GM23338 (cell line): ENCODE measurements at regions not wholly inside any gene's neighbourhood (a gene's known extent, or its start where the extent isn't known, plus 50 kb on each side); places are given as distances from the start of the nearest gene placed in this dataset.

Experiments
- ATAC-seq: fragments of 200-7000 bp; cut with Tn5 transposase; 3 replicates; pipeline ENCODE4 v1.9.1; 2020
- DNase-seq: peaks from one replicate; pipeline ENCODE4 v3.0.0-alpha.2; 2015; ENCODE audit warnings: low spot score
- H2AFZ ChIP-seq: fragments of 200-600 bp; sonication (generic); 2 replicates; pipeline ENCODE4 v1.8.0; 2016; ENCODE audit warnings: antibody characterized with exemption, mild to moderate bottlenecking, moderate library complexity
- H3F3A ChIP-seq: fragments of 200-600 bp; sonication (generic); replicated peaks from 2 replicates; pipeline ENCODE4 v1.8.0; 2017; ENCODE audit warnings: antibody characterized with exemption, mixed run types, low read depth
- H3K27ac ChIP-seq: fragments of 200-600 bp; sonication (generic); 2 replicates; pipeline ENCODE4 v1.6.1; 2016; ENCODE audit warnings: low read depth
- H3K27me3 ChIP-seq: fragments of 200-600 bp; sonication (generic); 2 replicates; pipeline ENCODE4 v1.8.0; 2016; ENCODE audit warnings: mild to moderate bottlenecking, mixed run types, moderate library complexity; ENCODE audit not compliant: insufficient read depth
- H3K36me3 ChIP-seq: fragments of 200-600 bp; sonication (generic); 2 replicates; pipeline ENCODE4 v1.8.0; 2016; ENCODE audit warnings: mild to moderate bottlenecking; ENCODE audit not compliant: insufficient read depth
- H3K4me1 ChIP-seq: fragments of 200-600 bp; sonication (generic); 2 replicates; pipeline ENCODE4 v1.8.0; 2016; ENCODE audit warnings: mild to moderate bottlenecking, moderate library complexity; ENCODE audit not compliant: insufficient read depth
- H3K4me2 ChIP-seq: fragments of 200-600 bp; sonication (generic); 2 replicates; pipeline ENCODE4 v1.7.1; 2017; ENCODE audit warnings: mixed run types
- H3K4me3 ChIP-seq: fragments of 200-600 bp; sonication (generic); 2 replicates; pipeline ENCODE4 v1.6.1; 2016; ENCODE audit warnings: mixed run types
- H3K79me2 ChIP-seq: fragments of 200-600 bp; sonication (generic); replicated peaks from 2 replicates; pipeline ENCODE4 v1.8.0; 2017; ENCODE audit warnings: mild to moderate bottlenecking; ENCODE audit not compliant: insufficient read depth
- H3K9me2 ChIP-seq: fragments of 200-600 bp; sonication (generic); 2 replicates; pipeline ENCODE4 v1.8.0; 2017; ENCODE audit not compliant: insufficient read depth
- H4K20me1 ChIP-seq: fragments of 200-600 bp; sonication (generic); replicated peaks from 2 replicates; pipeline ENCODE4 v1.8.0; 2017; ENCODE audit warnings: mild to moderate bottlenecking; ENCODE audit not compliant: insufficient read depth
- H3K27ac Mint-ChIP-seq: 2 replicates; pipeline ENCODE4 v1.8.0; 2020; ENCODE audit warnings: inconsistent platforms, mild to moderate bottlenecking, moderate library complexity, mixed read lengths
- H3K27me3 Mint-ChIP-seq: 3 replicates; pipeline ENCODE4 v1.8.0; 2022; ENCODE audit warnings: low read depth, mild to moderate bottlenecking, moderate library complexity, mixed read lengths, inconsistent platforms; ENCODE audit not compliant: insufficient read depth, poor library complexity
- H3K36me3 Mint-ChIP-seq: 3 replicates; pipeline ENCODE4 v1.8.0; 2021; ENCODE audit warnings: low read depth, mild to moderate bottlenecking, inconsistent platforms, moderate library complexity, mixed read lengths
- H3K4me1 Mint-ChIP-seq: 3 replicates; pipeline ENCODE4 v1.8.0; 2020; ENCODE audit warnings: mild to moderate bottlenecking, inconsistent platforms, mixed read lengths
- H3K4me3 Mint-ChIP-seq: 3 replicates; pipeline ENCODE4 v1.8.0; 2021; ENCODE audit warnings: moderate library complexity, mild to moderate bottlenecking, inconsistent platforms, mixed read lengths
- H3K9me3 Mint-ChIP-seq: 3 replicates; pipeline ENCODE4 v1.8.0; 2020; ENCODE audit warnings: moderate library complexity, mild to moderate bottlenecking, inconsistent platforms, mixed read lengths
- CREB1 ChIP-seq: fragments of 250-450 bp; sonication (Bioruptor Pico); IDR thresholded peaks from 2 replicates; pipeline ENCODE4 v1.5.0; 2020; ENCODE audit warnings: low read depth, mild to moderate bottlenecking, moderate library complexity
- CTCF ChIP-seq, 2 experiments: fragments of 200-600 bp in 1 of 2; sonication (generic) in 1 of 2; conservative IDR thresholded peaks; 2 replicates each; pipeline versions ENCODE4 v1.5.1 to v1.6.1; 2016 to 2017; ENCODE audit warnings: antibody characterized with exemption in 2 of 2, low read depth in 2 of 2, mild to moderate bottlenecking in 2 of 2, moderate library complexity in 1 of 2
- EZH2 ChIP-seq: fragments of 200-600 bp; sonication (generic); IDR thresholded peaks from one replicate; pipeline ENCODE4 v1.8.0; 2017; ENCODE audit warnings: antibody characterized with exemption, mild to moderate bottlenecking, low read depth; ENCODE audit not compliant: unreplicated experiment
- EZH2phosphoT487 ChIP-seq: fragments of 200-600 bp; sonication (generic); IDR thresholded peaks from one replicate; pipeline ENCODE4 v1.8.1; 2018; ENCODE audit warnings: antibody characterized with exemption; ENCODE audit not compliant: unreplicated experiment
- JUNB ChIP-seq: IDR thresholded peaks from one replicate; pipeline ENCODE4 v1.6.1; 2016; ENCODE audit warnings: antibody characterized with exemption; ENCODE audit not compliant: unreplicated experiment
- NANOG ChIP-seq: IDR thresholded peaks from 2 replicates; pipeline ENCODE4 v1.6.1; 2016; ENCODE audit warnings: antibody characterized with exemption, borderline replicate concordance
- STAT1 ChIP-seq: IDR thresholded peaks from one replicate; pipeline ENCODE4 v1.6.1; 2016; ENCODE audit warnings: antibody characterized with exemption; ENCODE audit not compliant: unreplicated experiment
- ZNF114 ChIP-seq: fragments of 250-450 bp; sonication (Bioruptor Pico); IDR thresholded peaks from 2 replicates; pipeline ENCODE4 v1.5.0; 2020; ENCODE audit warnings: mild to moderate bottlenecking, moderate library complexity
- ZNF331 ChIP-seq: fragments of 250-450 bp; sonication (Bioruptor Pico); IDR thresholded peaks from 2 replicates; pipeline ENCODE4 v1.5.0; 2020; ENCODE audit warnings: low read depth, mild to moderate bottlenecking, moderate library complexity
- ZNF462 ChIP-seq: fragments of 250-450 bp; sonication (Bioruptor Pico); IDR thresholded peaks from 2 replicates; pipeline ENCODE4 v1.5.0; 2020; ENCODE audit warnings: mild to moderate bottlenecking, moderate library complexity

- Mint-ChIP-seq H3K9me3 (no peaks in the 10 kb centered on the region), H3K36me3 (no peaks in the 10 kb centered on the region), H3K27ac (no peak overlapping the region), H3K27me3 (peaks cover 18% of the 10 kb centered on the region), H3K4me1 (peaks cover 24% of the 10 kb centered on the region), H3K4me3 (no peak overlapping the region)
- Histone ChIP-seq H3K27me3 (no peaks in the 10 kb centered on the region), H3K4me3 (no peak overlapping the region), H3F3A (no peaks in the 10 kb centered on the region), H3K9me2 (no peaks in the 10 kb centered on the region), H3K4me2 (no peak overlapping the region), H2AFZ (no peak overlapping the region), H3K4me1 (peaks cover 13% of the 10 kb centered on the region), H3K27ac (no peak overlapping the region), H3K36me3 (no peaks in the 10 kb centered on the region), H4K20me1 (peaks cover 3% of the 10 kb centered on the region; the same call in 1 of the 2 replicates), H3K79me2 (no peaks in the 10 kb centered on the region)
- no peak for ATAC-seq
- no peak for DNase-seq
- TF ChIP-seq CTCF (conservative IDR thresholded peaks at IDR 0.05; ENCODE audit: low read depth in 2 of 2) (no peak), NANOG (no peak), ZNF331 (CRISPR knock-in tag) (no peak)
Measured at GRCh38 chr16:85494315-85494714, 118.8 kb upstream of the GSE1 start.

GRCh38 chr16:85495259-85495658, 117.9 kb upstream of the GSE1 start:
- TF ChIP-seq ZNF462 (CRISPR knock-in tag) = no peak
- TF ChIP-seq ZNF114 = no peak
- no peak for TF ChIP-seq JUNB
- TF ChIP-seq CTCF (conservative IDR thresholded peaks at IDR 0.05; ENCODE audit: low read depth in 2 of 2) = no peak
- no peak for TF ChIP-seq CREB1 (CRISPR knock-in tag)
- no peak for TF ChIP-seq EZH2phosphoT487
- TF ChIP-seq STAT1 = no peak
- no peak for TF ChIP-seq ZNF331 (CRISPR knock-in tag)
- TF ChIP-seq EZH2 = no peak
- no peak for TF ChIP-seq NANOG
- Mint-ChIP-seq H3K4me3 (no peak overlapping the region), H3K36me3 (no peaks in the 10 kb centered on the region), H3K4me1 (peaks cover 21% of the 10 kb centered on the region), H3K27ac (no peak overlapping the region), H3K9me3 (no peaks in the 10 kb centered on the region), H3K27me3 (peaks cover 18% of the 10 kb centered on the region)
- Histone ChIP-seq H3K4me2 (no peak overlapping the region), H3K4me1 (peaks cover 13% of the 10 kb centered on the region), H3F3A (no peaks in the 10 kb centered on the region), H4K20me1 (peaks cover under 1% of the 10 kb centered on the region; the same call in 1 of the 2 replicates), H3K36me3 (no peaks in the 10 kb centered on the region), H3K4me3 (no peak overlapping the region), H3K79me2 (no peaks in the 10 kb centered on the region), H3K9me2 (no peaks in the 10 kb centered on the region), H3K27ac (no peak overlapping the region), H3K27me3 (no peaks in the 10 kb centered on the region), H2AFZ (no peak overlapping the region)
- DNase-seq (no peak), ATAC-seq (no peak)
